Body of pancreas (tissue), 4 donors: ENCODE measurements at regions not wholly inside any gene's neighbourhood (a gene's known extent, or its start where the extent isn't known, plus 50 kb on each side); places are given as distances from the start of the nearest gene placed in this dataset.

Source experiments
- POLR2A ChIP-seq, 3 donors: fragments of 450-650 bp; IDR thresholded peaks; one replicate each; pipeline ENCODE4 v1.6.1; 2016; ENCODE audit warnings: antibody characterized with exemption in 3 of 3, mild to moderate bottlenecking in 2 of 3
- TF ChIP-seq, protein P1 (sequence below), 7 experiments: fragments of 450-650 bp in 4 of 7; fragments of 200-600 bp in 3 of 7; sonication (generic) in 3 of 7; IDR thresholded peaks; one replicate each; pipeline ENCODE4 v1.5.1; 2016 to 2019; ENCODE audit warnings: antibody characterized with exemption in 7 of 7

DNA sequence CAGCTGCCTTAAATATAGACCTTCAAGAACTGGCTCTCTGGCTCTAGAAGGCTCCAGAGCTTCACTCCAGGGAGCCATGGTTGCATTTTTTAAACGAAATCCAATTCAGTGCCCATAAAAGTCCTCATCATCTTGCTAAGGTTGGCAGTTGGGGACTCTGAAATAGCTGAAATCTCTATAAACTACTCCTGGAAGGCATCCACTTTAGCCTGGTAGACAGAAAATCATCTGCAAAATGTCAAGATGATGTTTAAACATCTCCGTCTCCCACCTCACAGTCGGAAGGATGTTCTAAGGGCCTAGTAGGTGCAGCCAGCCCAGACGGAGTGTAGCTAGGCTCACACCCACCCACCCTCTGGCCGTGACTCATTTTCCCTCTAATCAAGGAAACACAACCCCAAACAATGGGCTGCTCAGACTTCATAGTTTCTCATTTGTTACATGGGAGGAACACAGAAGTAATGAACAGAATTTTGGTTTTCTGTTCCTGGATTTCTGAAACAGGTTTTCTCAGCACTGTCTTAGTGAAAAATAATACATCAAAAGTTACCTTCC lies 235.4 kb upstream of the KAZN start:
- TF ChIP-seq, protein P1, sequence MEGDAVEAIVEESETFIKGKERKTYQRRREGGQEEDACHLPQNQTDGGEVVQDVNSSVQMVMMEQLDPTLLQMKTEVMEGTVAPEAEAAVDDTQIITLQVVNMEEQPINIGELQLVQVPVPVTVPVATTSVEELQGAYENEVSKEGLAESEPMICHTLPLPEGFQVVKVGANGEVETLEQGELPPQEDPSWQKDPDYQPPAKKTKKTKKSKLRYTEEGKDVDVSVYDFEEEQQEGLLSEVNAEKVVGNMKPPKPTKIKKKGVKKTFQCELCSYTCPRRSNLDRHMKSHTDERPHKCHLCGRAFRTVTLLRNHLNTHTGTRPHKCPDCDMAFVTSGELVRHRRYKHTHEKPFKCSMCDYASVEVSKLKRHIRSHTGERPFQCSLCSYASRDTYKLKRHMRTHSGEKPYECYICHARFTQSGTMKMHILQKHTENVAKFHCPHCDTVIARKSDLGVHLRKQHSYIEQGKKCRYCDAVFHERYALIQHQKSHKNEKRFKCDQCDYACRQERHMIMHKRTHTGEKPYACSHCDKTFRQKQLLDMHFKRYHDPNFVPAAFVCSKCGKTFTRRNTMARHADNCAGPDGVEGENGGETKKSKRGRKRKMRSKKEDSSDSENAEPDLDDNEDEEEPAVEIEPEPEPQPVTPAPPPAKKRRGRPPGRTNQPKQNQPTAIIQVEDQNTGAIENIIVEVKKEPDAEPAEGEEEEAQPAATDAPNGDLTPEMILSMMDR (IDR thresholded peaks at IDR 0.05) = no peak
- no peak for TF ChIP-seq POLR2A (IDR thresholded peaks at IDR 0.05)
